Body of pancreas (tissue), 4 donors: ENCODE measurements at regions not wholly inside any gene's neighbourhood (a gene's known extent, or its start where the extent isn't known, plus 50 kb on each side); places are given as distances from the start of the nearest gene placed in this dataset.

Experiments used
- CTCF ChIP-seq, 7 experiments: fragments of 450-650 bp in 4 of 7; fragments of 200-600 bp in 3 of 7; sonication (generic) in 3 of 7; IDR thresholded peaks; one replicate each; pipeline ENCODE4 v1.5.1; 2016 to 2019; ENCODE audit warnings: antibody characterized with exemption in 7 of 7
- POLR2A ChIP-seq, 3 donors: fragments of 450-650 bp; IDR thresholded peaks; one replicate each; pipeline ENCODE4 v1.6.1; 2016; ENCODE audit warnings: antibody characterized with exemption in 3 of 3, mild to moderate bottlenecking in 2 of 3

- TF ChIP-seq POLR2A (IDR thresholded peaks at IDR 0.05) (no peak), CTCF (IDR thresholded peaks at IDR 0.05) (no peak)
Observed at GRCh38 chr5:74225587-74225986, 414.9 kb downstream of the ENC1 start.
